HG03064 (cell line): ENCODE measurements at regions not wholly inside any gene's neighbourhood (a gene's known extent, or its start where the extent isn't known, plus 50 kb on each side); places are given as distances from the start of the nearest gene placed in this dataset.
"Not testable (repeated sequence)": the region's sequence is repeated elsewhere in the genome, so short reads cannot be mapped to it uniquely, and the experiment has no call there.

Experiments used
- ATAC-seq: cut with Tn5 transposase; IDR thresholded peaks from one replicate; pipeline ENCODE4 v1.9.1; 2021; ENCODE audit warnings: low read depth; ENCODE audit not compliant: unreplicated experiment

DNA sequence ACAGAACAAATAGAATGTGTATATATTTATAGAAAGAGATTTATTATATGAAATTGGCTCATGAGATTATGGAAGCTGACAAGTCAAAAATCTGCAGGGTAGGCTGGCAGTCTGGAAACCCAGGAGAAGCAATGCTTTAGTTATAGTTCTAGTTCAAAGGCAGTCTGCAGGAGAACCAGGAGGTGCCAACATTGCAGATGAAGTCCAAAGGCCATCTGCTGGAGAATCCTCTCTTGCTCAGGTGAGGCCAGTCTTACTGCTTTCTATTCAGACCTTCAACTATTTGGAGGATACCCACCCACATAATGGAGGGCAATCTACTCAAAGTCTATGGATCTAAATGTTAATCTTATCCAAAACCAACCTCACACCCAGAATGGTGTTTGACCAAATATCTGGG is 75.9 kb upstream of the MRPS6 start:
- no peak for ATAC-seq

DNA sequence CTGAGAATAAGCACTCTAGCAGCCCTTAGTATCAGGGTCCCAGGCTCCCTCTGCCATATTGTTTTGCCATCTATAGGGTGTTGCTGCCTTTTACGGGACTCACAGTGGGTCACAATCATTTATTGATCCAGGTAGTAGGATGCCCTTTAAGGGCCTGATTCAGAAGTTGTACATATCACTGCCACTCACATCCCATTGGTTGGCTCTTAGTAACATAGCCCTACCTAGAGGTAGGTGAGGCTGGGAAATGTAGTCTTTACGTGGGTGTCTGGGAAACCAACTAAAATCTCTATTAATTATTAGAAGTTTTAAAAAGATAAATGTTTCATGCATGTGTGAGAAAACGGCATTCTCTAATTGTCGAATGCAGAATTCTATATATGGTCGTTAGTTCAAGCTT is 78.8 kb upstream of the ATP5PO start:
- ATAC-seq: no peak

DNA sequence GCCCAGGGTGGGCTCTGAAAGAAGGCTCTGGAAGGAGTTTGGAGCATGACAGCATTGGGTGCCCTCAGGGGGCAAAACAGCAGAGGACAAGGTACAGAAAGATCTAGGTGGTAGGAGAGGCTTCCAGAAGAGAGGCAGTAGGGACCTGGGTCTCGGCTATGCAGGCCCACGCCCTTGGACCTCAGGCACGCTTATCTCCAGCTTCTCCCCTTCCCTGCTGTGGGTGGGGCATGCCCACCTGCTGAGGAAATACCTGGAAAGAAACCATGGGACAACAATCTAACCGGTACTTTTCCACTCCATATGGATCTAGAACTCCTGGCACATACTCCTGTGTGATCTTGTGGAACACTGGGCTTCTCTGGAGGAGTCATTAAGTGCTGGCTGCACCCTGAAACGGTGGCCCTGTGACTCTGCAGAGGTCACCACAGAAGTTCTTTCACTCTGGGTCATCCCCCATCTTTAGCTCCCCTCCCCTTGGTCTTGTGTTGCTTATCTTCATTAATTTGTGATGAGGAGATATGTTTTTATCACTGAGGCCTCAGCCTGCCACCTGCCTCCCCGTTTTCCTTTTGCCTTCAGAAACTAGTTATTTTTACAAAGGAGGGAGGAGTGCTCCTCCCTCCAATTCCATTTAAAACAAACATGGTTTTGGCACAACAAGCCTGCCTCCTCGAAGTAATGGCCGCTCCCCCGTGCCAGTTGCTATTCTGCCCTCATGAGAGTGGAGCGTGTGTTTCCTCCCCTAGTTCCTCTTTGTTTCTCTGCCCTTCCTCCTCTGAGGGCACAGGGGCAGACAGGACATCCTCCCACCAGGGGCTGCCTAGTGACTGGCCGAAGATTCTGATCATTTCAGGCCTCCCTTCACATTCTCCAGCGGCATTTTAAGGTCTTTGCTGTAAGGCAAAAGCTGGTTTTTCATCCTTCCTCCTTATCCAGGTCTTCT is 78.0 kb upstream of the ATP5PO start:
- ATAC-seq: no peak

DNA sequence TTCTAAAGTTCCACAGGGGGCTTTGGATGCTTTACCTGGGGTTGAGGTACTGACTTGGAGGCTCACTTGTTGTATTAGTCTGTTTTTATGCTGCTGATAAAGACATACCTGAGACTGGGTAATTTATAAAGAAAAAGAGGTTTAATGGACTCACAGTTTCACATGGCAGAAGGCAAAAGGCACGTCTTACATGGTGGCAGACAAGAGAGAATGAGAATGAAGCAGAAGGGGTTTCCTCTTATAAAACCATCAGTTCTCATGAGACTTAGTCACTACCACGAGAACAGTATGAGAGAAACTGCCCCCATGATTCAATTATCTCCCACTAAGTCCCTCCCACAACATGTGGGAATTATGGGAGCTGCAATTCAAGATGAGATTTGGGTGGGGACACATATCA is 76.8 kb upstream of the ATP5PO start:
- ATAC-seq: not testable (repeated sequence)

DNA sequence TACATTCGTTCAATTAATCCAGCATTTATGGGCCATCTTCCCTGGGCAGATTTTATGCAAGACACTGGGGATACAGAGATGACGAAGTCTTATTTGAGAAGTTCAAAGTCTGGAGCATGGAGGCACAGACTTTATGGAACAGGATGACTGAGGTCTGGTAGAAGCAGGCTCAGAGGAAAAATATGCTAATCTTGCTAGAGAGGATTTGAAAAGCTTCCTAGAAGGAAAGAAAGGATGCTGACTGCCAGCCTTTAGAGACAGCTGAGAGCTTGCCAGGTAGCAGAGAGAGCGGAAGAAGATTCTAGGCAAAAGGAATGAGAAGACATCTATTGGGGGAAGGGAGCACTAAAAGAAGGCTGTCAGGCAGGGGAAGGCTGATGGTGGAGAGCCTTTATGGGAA is 75.5 kb upstream of the ATP5PO start:
- ATAC-seq: no peak

DNA sequence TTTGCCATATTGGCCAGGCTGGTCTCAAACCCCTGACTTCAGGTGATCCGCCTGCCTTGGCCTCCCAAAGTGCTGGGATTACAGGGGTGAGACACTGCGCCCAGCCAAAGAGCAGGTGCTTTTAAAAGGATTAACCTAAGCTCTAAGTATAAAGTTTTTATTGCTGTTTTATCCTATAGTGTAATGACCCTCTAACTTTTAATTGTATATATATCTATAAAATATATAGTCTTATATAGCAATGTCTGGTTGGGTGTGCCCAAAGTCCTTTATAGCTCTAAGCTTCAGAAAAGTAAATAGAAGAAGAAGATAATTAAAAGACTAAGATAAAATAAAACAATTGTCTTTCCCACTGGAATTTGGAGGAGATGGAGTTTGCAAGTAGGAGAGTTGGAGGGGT is 73.8 kb upstream of the ATP5PO start:
- no peak for ATAC-seq

DNA sequence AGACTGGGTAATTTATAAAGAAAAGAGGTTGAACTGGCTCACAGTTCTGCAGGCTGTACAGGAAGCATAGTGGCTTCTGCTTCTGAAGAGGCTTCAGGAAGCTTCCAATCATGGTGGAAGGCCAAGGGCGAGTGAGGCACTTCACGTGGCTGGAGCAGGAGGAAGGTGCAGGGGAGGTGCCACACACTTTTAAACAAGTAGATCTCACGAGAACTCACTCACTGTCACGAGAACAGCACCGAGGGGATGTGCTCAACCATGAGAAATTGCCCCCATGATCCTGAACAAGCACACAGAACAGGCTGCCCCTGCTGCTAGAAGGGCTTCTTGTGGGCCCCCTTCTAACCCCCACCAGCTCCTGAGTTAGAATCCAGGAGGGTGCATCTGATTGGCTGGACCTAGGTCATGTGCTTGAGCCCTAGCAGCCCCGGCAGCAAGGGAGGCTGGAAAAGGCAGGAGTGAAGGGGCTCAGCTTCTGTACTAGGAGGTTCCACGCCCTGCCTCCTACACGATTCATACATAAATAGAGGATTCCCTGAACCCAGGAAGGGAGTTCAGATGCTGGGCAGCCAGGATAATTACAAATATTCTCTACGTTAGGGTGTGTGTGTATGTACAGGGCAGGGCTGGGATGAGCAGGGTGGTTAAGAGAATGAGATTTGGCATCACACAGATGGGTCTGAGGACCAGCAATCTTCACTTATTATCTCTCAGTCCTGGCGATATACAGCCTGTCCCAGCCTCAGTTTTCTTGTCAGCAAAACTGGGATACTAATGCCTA is 72.8 kb upstream of the ATP5PO start:
- no peak for ATAC-seq

DNA sequence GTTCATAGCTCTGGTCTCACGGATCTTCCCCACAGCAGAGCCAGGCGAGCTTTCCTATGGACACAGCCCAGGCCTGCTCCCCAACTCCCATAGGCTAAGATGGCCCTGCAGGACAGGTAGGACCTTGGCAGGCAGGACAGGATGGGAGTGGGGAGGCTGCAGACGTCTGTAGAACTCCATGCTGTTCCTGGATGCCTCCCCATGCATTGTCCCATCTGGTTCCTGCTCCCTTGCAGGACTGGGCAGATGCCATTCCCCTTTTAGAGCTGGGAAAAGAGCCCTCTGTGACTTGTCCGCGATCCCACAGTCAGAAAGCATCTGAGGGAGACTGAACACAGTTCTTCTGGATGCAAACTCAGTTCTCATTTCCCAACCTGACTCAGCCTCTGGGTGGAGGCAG is 71.9 kb upstream of the ATP5PO start:
- no peak for ATAC-seq

DNA sequence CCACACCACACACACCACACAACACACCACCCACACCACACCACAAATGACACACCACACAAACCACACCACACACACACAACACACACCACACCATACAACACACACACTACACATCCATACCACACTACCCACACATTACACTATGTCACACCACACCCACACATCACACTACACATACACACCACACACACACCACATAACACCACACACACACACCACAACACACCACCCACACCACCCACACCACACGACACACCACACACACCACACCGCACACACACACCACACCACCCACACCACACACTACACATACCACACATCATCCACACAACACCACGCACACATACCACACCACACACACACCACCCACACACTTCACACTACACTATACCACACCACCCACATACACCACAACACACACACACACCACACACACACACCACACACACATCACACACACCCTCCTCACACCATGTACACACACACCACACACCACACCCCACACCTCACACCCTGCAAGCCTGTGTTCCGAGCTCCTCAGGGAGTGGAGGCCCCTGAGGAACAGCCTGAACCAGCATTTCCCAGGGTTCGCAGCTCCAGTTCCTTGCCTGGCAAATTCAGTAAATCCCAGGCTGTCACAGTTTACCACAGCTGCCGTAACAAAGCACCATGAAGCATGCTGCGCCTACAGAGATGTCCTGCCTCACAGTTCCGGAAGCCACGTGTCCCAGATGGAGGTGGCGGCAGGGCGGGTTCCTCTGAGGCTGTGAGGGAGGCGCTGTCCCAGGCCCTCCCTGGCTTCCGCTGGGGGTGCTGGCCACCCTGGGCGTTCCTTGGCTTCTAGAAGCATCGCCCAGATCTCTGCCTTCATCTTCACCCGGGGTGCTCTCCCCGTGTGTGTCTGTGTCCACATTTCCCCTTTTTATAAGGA is 69.8 kb upstream of the ATP5PO start:
- no peak for ATAC-seq

DNA sequence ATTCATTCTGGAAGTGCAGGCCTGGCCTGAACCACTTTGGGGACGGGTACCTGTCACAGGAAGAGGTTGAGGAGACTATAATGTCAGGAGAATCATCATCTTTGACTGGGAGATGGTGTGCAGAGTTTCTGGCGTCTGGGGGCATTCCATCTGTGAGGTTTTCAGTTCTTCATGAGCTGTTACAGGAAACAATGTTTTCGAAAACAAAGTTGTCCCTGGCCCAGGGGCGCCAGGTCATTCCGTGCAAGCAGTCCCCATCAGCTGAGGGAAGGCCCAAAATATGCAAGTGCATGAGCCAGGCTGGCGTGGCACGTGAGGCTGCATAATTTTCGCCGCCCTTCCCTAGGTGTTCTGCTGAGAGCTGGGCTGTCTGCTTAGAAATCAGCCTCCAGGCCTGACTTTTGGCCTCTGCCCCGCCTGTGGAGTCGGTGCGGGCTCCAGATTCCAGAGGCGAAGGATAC is 68.4 kb upstream of the ATP5PO start:
- ATAC-seq: no peak

DNA sequence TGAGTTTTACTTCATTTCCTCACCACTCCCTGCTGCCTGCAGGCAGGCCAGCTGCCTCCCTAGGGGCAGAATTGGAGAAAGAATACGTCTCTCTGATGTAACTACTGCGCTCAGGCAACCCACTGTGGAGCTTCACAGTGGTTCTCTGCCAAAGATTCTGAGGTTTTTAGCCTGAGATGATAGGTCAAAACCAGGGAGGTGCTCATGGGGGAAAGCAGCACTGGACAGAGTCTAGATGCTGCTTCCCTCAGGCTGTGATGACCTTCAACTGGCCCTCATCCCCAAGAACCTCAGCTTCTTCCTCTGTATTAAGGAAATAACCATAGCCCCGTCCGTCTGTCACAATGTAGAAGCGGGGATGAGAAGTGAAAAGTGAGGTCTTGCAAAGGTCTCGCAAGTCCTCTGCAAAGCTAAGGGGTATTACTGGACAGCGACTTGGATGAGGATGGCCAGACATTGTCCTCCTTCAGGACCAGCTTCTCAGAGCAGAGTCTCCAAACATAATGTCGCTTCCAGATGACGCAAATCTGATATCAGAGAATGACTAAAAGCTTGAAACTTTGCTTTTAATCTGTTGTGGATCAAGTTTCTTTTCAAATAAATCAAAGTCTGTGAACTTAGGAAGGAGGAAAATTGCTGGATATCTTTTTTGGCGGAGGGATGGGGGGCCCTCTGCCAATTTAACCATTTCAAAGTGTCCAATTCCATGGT is 65.9 kb upstream of the ATP5PO start:
- no peak for ATAC-seq

DNA sequence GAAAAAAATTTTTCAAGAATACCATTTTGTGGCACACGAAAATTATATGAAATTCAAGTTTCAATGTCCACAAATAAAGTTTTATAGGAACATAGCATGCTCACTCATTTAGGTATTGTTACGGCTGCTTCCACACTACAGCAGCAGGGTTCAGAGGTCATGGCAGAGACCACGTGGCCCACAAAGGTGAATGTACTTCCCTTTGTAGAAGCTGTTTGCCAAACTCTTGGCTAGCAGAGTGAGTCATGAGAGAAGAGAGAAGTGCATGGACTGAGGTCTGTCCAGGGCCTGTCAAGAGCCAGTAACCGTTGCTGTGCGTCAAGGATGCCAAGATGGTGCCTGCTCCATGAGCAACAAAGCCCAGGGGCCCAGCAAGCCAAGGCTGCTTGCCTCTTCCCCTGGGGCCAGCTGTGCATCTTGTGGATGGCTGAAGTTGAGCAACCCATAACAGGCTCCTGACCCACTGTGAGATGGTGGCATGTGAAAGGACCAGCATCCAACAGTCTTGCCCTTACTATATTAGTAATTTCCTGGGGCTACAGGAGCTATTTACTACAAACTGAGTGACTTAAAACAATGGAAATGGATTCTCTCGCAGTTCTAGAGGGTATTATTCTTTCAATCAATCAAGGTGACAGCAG is 64.8 kb upstream of the ATP5PO start:
- no peak for ATAC-seq

DNA sequence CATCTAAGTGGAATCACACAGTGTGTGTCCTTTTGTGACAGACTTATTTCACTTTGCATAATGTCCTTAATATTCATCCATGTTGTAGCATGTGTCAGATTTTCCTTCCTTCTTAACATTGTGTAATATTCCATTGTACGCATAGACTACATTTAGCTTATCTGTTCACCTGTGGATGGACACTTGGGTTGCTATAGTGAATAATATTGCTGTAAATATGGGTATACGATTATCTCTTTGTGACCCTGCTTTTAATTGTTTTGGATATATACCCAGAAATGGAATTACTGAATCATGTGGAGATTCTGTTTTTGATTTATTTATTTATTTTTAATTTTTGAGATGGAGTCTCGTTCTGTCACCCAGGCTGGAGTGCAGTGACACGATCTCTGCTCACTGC is 63.0 kb upstream of the ATP5PO start:
- no peak for ATAC-seq

DNA sequence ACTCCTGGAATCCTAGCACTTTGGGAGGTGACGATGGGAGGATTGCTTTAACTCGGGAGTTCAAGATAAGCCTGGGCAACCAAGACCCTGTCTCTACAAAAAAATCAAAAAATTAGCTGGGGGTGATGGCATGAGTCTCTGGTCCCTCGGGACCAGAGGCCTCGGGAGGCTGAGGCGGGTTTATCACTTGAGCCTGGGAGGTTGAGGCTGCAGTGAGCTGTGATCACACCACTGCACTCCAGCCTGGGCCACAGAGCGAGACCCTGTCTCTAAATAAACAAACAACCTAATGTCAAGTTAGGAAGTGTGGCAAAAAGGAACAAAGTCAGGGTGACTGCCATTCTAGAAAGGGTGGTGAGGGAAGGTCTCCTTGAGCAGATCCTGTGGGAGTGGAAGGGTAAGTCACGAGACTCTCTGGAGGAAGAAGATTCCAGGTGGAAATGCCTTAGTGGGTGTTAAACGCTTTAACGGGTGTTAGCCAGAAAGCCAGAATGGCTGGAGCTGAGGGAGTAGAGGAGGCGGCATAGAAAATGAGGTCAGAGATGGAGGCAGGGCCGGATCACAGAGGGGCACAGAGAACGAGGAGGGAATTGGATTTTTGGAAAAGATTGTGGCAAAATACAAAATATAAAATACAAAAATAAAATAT is 62.2 kb upstream of the ATP5PO start:
- ATAC-seq: no peak

DNA sequence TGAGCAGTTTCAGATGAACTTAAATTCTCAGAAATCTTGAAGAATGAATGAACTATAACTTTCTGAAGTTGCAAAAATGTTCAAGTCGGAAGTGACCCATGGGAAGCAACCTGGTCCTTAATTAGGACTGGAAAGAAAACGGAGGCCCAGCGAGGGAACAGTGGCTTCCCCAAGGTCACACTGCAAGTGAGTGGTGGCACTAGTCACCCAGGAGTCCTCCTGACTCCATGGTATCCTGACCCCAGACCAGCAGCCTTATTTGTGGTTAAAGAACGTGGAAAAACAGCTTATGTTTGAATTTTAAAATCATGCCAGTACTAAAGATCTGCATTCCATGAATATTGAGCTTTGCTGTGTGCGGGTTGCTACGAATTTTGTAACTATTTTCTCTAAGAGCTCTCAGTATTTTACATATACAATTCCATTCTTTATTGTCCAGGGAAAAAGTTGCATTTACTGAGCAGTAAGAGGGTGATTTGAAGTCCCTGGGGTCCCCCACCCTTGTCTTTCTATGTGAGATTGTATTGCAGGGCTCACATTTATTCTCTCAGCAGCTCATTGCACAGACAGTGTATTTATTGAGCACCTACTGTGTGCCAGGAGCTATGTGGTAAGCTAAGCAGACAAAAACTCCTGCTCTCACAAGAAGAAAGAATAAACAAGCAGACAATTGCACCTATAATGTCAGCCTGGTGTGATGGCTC is 61.6 kb upstream of the ATP5PO start:
- no peak for ATAC-seq

DNA sequence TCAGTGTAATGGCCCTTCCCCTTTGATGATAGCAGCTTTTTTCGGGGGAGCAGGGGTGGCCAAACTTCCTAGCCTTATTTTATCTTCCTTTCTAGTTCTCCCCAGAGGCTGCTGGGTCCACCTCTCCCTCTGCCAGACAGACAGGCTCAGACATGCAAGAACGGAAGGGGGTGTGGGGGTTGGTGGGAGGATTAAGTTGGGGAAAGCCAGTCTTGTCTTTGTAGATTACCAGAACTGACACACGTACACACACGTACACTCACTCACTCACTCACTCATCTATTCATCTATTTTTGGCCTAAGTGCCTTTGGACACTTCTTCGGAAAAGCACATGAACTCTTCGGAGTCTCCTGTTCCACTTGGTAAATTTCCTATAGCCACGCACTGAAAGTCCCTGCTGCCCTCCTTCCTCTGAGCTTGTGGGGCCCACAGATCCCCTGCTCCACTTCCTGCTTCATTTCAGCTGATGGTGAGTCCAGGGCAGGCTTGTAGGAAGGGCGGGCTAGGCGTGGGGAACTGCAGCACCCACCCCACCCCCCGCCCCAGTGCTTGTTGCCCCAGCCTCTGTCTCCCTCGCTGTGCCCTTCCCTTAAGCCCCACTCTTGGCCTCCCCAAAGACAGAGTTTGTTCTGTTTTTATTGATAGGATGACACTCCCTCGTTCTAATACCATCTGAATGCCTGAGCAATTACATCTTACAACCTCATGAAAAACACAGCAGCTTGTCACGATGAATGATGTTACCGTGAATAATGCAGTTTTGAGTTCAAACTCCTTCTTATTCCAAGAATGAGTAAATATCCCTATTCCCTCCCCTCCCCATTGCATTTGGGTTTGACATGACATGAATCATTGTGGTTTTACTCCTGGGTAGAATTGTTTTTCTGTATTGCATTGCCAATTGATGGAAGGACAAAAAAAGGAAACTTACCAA is 60.7 kb upstream of the ATP5PO start:
- peak; percentile 41 for ATAC-seq

DNA sequence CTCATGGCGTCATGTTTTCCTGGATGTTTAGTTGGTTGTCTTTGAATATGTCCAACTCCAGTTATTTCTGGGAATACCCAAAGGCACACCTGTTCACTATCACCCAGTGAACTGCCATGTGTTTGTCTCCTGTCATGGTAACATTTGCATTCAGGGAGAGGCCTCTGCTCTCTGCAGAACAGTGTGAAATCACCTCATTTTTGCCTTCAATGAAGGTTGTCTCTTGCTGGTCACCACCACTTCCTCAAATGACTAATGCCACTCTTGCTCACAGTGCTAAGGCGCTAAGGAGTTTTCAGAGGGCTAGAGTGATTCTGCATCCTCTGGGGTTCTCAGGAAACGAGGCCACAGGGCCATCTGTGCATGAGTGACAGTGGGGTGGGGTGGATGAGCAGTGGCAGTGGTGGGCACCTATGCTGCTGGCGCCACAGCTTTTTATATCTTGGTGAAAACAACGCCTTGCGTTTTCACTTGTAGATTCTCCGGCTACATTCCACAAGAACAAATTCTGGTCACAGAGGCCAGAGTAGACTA is 60.0 kb upstream of the ATP5PO start:
- peak; percentile 81 for ATAC-seq
